PC-9 (cell line): ENCODE measurements at regions not wholly inside any gene's neighbourhood (a gene's known extent, or its start where the extent isn't known, plus 50 kb on each side); places are given as distances from the start of the nearest gene placed in this dataset.

ENCODE experiments used
- BruUV-seq: library from RNA; stranded (reverse); fragments of 400-500 nt; replicated peaks from 2 replicates; lab custom pipeline; 2021; lab: Mats Ljungman, UMichigan
- CTCF ChIA-PET: fragments of 300-600 bp; sonication (Branson Sonifier 250); formaldehyde crosslinking; loops from one replicate; lab custom pipeline; 2022; ENCODE audit warnings: antibody characterized with exemption; lab: Charles Lee
- POLR2A ChIA-PET: fragments of 300-600 bp; sonication (Branson Sonifier 250); formaldehyde crosslinking; loops from one replicate; lab custom pipeline; 2022; ENCODE audit warnings: antibody characterized with exemption; ENCODE audit not compliant: unreplicated experiment; lab: Charles Lee
- DNase-seq, 2 experiments: peaks; one replicate each; pipeline versions ENCODE4 v3.0.0 to v3.0.0-alpha.2; 2015 to 2022; ENCODE audit warnings: mixed read lengths in 1 of 2
- H2AFZ ChIP-seq: fragments of 200-600 bp; sonication (generic); 2 replicates; pipeline ENCODE4 v1.8.1; 2017; ENCODE audit warnings: antibody characterized with exemption
- H3F3A ChIP-seq: fragments of 200-600 bp; sonication (generic); 2 replicates; pipeline ENCODE4 v1.8.1; 2017; ENCODE audit warnings: antibody characterized with exemption, mild to moderate bottlenecking, low read depth; ENCODE audit not compliant: insufficient read depth
- H3K27ac ChIP-seq: fragments of 200-600 bp; sonication (generic); 2 replicates; pipeline ENCODE4 v1.6.1; 2016; ENCODE audit warnings: mixed run types
- H3K27me3 ChIP-seq: fragments of 200-600 bp; sonication (generic); 2 replicates; pipeline ENCODE4 v1.6.1; 2016; ENCODE audit warnings: low read depth, mixed run types; ENCODE audit not compliant: insufficient read depth
- H3K36me3 ChIP-seq: fragments of 200-600 bp; sonication (generic); 2 replicates; pipeline ENCODE4 v1.6.1; 2016; ENCODE audit warnings: low read depth, mixed run types
- H3K4me1 ChIP-seq: fragments of 200-600 bp; sonication (generic); replicated peaks from 2 replicates; pipeline ENCODE4 v1.6.1; 2016; ENCODE audit warnings: mixed run types; ENCODE audit not compliant: insufficient read depth
- H3K4me2 ChIP-seq: fragments of 200-600 bp; sonication (generic); 2 replicates; pipeline ENCODE4 v1.6.1; 2017; ENCODE audit warnings: mixed run types
- H3K4me3 ChIP-seq: fragments of 200-600 bp; sonication (generic); 2 replicates; pipeline ENCODE4 v1.6.1; 2016; ENCODE audit warnings: mixed run types
- H3K79me2 ChIP-seq: fragments of 200-600 bp; sonication (generic); 2 replicates; pipeline ENCODE4 v1.6.1; 2017; ENCODE audit warnings: low read depth, mixed run types
- H3K9me2 ChIP-seq: fragments of 200-600 bp; sonication (generic); 2 replicates; pipeline ENCODE4 v1.8.1; 2017; ENCODE audit warnings: mild to moderate bottlenecking; ENCODE audit not compliant: insufficient read depth
- H3K9me3 ChIP-seq: fragments of 200-600 bp; sonication (generic); 2 replicates; pipeline ENCODE4 v1.8.1; 2016; ENCODE audit warnings: low read depth; ENCODE audit not compliant: insufficient read depth
- H4K20me1 ChIP-seq: fragments of 200-600 bp; sonication (generic); 2 replicates; pipeline ENCODE4 v1.8.1; 2017; ENCODE audit not compliant: insufficient read depth
- EZH2 ChIP-seq: fragments of 200-600 bp; sonication (generic); IDR thresholded peaks from 2 replicates; pipeline ENCODE4 v1.8.0; 2017; ENCODE audit warnings: antibody characterized with exemption, low read depth
- intact Hi-C: fragments of 100-400 bp; cut with micrococcal nuclease; formaldehyde crosslinking; loops from one replicate; pipeline ENCODE4 v1.10.0; 2022; ENCODE audit not compliant: unreplicated experiment
- TF ChIP-seq, protein P1 (sequence below): fragments of 200-600 bp; sonication (generic); conservative IDR thresholded peaks from 2 replicates; pipeline ENCODE4 v1.6.1; 2017; ENCODE audit warnings: mixed run types, antibody characterized with exemption, mild to moderate bottlenecking, moderate library complexity

DNA sequence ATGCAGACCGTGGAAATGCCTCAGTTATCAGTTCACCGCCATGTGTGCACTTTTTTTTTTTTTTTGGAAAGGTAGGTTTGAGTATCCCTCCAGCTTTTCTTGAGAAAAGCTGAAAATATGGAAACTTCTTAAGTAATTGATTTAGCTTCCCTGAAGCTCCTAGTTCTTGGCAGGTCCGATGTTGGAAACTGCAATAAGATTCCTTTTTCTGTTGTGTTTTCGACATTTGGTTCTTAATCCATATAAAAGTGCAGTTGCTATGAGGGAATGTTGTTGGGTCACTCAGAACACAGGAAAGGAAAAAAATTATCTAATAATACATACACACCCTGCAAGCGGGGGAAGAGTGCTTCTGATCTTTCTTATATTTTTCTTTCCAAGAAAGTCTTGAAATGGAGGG, 665.2 kb downstream of the INHBA start:
- Histone ChIP-seq H3K36me3 (no peaks in the 10 kb centered on the region), H3K27me3 (no peaks in the 10 kb centered on the region), H3K79me2 (no peaks in the 10 kb centered on the region), H3K9me3 (no peaks in the 10 kb centered on the region; the same call in 1 of the 2 replicates), H3K27ac (no peak overlapping the region), H3K4me1 (no peaks in the 10 kb centered on the region), H3K9me2 (no peaks in the 10 kb centered on the region), H3F3A (no peaks in the 10 kb centered on the region), H2AFZ (no peak overlapping the region), H3K4me3 (no peak overlapping the region), H3K4me2 (no peak overlapping the region), H4K20me1 (no peaks in the 10 kb centered on the region)
- no TSS peak for BruUV-seq
- TF ChIP-seq EZH2 = no peak
- TF ChIP-seq, protein P1, sequence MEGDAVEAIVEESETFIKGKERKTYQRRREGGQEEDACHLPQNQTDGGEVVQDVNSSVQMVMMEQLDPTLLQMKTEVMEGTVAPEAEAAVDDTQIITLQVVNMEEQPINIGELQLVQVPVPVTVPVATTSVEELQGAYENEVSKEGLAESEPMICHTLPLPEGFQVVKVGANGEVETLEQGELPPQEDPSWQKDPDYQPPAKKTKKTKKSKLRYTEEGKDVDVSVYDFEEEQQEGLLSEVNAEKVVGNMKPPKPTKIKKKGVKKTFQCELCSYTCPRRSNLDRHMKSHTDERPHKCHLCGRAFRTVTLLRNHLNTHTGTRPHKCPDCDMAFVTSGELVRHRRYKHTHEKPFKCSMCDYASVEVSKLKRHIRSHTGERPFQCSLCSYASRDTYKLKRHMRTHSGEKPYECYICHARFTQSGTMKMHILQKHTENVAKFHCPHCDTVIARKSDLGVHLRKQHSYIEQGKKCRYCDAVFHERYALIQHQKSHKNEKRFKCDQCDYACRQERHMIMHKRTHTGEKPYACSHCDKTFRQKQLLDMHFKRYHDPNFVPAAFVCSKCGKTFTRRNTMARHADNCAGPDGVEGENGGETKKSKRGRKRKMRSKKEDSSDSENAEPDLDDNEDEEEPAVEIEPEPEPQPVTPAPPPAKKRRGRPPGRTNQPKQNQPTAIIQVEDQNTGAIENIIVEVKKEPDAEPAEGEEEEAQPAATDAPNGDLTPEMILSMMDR = no peak
- CTCF ChIA-PET = interaction anchor here (0.7 to 0.8 kb wide), 2 partner anchors 115 to 630 kb away, joined by 3 to 5 read pairs; no protein-coding TSS in a partner anchor
- intact Hi-C loops = no loop called here
- POLR2A ChIA-PET = no interaction called here
- no peak for DNase-seq

DNA sequence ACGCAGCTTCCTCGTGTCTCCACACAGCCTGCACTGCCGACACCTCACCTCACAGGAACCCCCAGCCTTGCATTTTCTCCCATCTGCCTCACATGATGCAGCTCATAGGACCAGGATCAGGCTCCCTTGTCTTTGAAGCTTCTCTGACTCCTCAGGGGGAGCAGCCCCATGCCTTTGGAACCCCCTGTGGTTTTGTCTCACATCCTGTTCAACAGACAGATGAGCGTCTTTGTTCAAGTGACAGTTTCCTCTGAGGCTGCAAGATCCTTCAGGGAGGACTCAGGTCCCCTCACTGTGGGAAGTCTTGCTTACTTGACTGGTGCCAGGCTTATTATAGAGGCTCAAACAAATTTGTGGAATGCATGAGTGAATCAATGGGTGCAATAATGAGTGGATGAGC, 667.1 kb downstream of the INHBA start:
- no peaks in the 10 kb centered on the region for H3K36me3 ChIP-seq
- H3F3A ChIP-seq = no peaks in the 10 kb centered on the region
- H2AFZ ChIP-seq = no peak overlapping the region
- no peaks in the 10 kb centered on the region for H3K27me3 ChIP-seq
- no peaks in the 10 kb centered on the region for H4K20me1 ChIP-seq
- intact Hi-C loops = no loop called here
- POLR2A ChIA-PET = interaction anchor here (0.6 kb wide), 2 partner anchors 58 to 691 kb away, joined by 3 to 4 read pairs; no protein-coding TSS in a partner anchor
- H3K27ac ChIP-seq = no peak overlapping the region
- H3K4me3 ChIP-seq = no peak overlapping the region
- CTCF ChIA-PET = no interaction called here
- H3K9me2 ChIP-seq = no peaks in the 10 kb centered on the region
- no peaks in the 10 kb centered on the region; the same call in 1 of the 2 replicates for H3K9me3 ChIP-seq
- no TSS peak for BruUV-seq
- DNase-seq = no peak
- no peak overlapping the region for H3K4me2 ChIP-seq
- TF ChIP-seq, protein P1 = no peak
- no peak for TF ChIP-seq EZH2
- H3K4me1 ChIP-seq = no peaks in the 10 kb centered on the region
- H3K79me2 ChIP-seq = no peaks in the 10 kb centered on the region

DNA sequence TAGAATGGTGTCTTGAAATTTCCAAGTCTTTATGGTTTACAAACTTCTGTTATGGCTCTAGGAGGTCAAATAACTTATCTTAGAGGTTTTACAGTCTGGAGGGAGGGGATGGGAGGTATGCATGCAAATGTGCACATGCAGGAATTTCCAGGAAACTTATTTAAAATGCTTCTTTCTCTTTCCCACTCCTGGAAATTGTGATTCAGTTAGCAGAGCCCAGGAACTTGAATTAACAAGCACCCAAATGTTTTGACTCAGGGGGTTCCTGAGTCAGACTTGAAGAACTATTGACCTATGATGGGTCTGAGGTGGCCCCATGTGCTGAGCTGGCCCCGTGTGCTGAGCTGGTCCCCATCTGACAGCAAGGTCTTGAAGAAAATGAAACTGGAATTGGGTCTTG, 669.4 kb downstream of the INHBA start:
- peaks cover 15% of the 10 kb centered on the region for H3K4me1 ChIP-seq
- peaks cover 14% of the 10 kb centered on the region; the same call in 1 of the 2 replicates for H3F3A ChIP-seq
- H3K9me2 ChIP-seq = no peaks in the 10 kb centered on the region
- intact Hi-C loops = no loop called here
- H3K4me2 ChIP-seq = no peak overlapping the region
- TF ChIP-seq, protein P1 = no peak
- TF ChIP-seq EZH2 = no peak
- H3K9me3 ChIP-seq = no peaks in the 10 kb centered on the region; the same call in 1 of the 2 replicates
- no peaks in the 10 kb centered on the region for H3K79me2 ChIP-seq
- ChIA-PET CTCF (no interaction called here), POLR2A (no interaction called here)
- no peak overlapping the region for H3K27ac ChIP-seq
- no peaks in the 10 kb centered on the region for H3K27me3 ChIP-seq
- H3K36me3 ChIP-seq = no peaks in the 10 kb centered on the region
- H4K20me1 ChIP-seq = no peaks in the 10 kb centered on the region
- H3K4me3 ChIP-seq = no peak overlapping the region
- BruUV-seq = no TSS peak
- DNase-seq = no peak
- H2AFZ ChIP-seq = no peak overlapping the region
